ENCODE measurements at regions not wholly inside any gene's neighbourhood (a gene's known extent, or its start where the extent isn't known, plus 50 kb on each side); places are given as distances from the start of the nearest gene placed in this dataset.

DNA sequence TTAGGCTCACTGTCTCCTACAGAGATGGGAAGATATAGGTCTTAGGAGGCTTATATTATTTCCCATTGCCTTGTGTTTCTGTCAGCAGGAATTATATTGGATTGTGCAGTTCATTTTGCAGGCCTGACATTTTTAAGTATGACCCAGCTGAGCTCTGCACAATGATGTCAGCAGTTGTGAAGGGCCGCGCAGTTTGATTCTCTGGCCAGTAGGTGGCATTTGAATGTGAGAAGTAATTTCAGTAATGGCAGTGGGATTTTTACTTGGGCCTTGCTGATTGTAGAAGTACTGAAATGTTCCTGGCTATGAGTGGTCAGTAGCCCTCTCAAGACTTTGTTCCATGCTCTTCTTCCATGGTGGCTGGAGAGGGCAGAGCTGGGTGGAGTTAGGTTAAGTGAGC, 247.2 kb upstream of the MTMR8 start:
- H3K27me3 ChIP-seq = no peaks in the 10 kb centered on the region
- no peak overlapping the region for H3K4me3 ChIP-seq
- ATAC-seq = no peak
- H3K4me1 ChIP-seq = no peaks in the 10 kb centered on the region
- no peak for DNase-seq
- H3K9me3 ChIP-seq = peaks cover 0 to 12% (median 0%) of the 10 kb centered on the region in 12 donors
- H3K27ac ChIP-seq = no peak overlapping the region
- no peak for TF ChIP-seq POLR2A (IDR thresholded peaks at IDR 0.05)
- TF ChIP-seq, protein P1, sequence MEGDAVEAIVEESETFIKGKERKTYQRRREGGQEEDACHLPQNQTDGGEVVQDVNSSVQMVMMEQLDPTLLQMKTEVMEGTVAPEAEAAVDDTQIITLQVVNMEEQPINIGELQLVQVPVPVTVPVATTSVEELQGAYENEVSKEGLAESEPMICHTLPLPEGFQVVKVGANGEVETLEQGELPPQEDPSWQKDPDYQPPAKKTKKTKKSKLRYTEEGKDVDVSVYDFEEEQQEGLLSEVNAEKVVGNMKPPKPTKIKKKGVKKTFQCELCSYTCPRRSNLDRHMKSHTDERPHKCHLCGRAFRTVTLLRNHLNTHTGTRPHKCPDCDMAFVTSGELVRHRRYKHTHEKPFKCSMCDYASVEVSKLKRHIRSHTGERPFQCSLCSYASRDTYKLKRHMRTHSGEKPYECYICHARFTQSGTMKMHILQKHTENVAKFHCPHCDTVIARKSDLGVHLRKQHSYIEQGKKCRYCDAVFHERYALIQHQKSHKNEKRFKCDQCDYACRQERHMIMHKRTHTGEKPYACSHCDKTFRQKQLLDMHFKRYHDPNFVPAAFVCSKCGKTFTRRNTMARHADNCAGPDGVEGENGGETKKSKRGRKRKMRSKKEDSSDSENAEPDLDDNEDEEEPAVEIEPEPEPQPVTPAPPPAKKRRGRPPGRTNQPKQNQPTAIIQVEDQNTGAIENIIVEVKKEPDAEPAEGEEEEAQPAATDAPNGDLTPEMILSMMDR (IDR thresholded peaks at IDR 0.05) = no peak
- H3K36me3 ChIP-seq = no peaks in the 10 kb centered on the region
- intact Hi-C loops (cut with DNase I) = no loop called here
- WGBS, 4 donors = 62 to 83% (median 81%) methylated on average over 2 of the region's 2 CpGs
